C4-2B (cell line): ENCODE measurements at regions not wholly inside any gene's neighbourhood (a gene's known extent, or its start where the extent isn't known, plus 50 kb on each side); places are given as distances from the start of the nearest gene placed in this dataset.

Experiments
- ZFX ChIP-seq: fragments of 450-650 bp; IDR thresholded peaks from 2 replicates; pipeline ENCODE4 v1.6.1; 2017
- TF ChIP-seq, protein P1 (sequence below): fragments of 450-650 bp; conservative IDR thresholded peaks from 2 replicates; pipeline ENCODE4 v1.5.1; 2017; ENCODE audit warnings: mild to moderate bottlenecking

DNA sequence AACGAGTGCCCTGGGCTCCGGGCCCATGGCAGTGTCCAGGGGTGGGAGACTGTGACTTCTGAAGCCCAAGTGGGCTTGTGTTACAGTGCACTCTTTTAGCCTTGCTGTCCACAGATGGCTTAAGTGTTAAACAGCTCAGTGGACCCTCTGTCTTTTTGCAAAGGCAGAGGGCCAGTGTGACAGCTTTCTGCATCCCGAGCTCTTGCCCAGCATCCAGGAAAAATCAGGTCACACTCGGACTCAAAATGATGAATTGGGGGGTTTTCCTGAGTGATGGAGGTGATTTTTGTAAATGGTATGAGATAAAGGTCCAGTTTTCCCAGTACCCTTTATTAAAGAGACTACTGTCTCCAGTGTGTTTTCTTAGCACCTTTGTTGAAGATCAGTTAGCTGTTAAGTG, 321.3 kb upstream of the GRAMD2B start:
- TF ChIP-seq, protein P1, sequence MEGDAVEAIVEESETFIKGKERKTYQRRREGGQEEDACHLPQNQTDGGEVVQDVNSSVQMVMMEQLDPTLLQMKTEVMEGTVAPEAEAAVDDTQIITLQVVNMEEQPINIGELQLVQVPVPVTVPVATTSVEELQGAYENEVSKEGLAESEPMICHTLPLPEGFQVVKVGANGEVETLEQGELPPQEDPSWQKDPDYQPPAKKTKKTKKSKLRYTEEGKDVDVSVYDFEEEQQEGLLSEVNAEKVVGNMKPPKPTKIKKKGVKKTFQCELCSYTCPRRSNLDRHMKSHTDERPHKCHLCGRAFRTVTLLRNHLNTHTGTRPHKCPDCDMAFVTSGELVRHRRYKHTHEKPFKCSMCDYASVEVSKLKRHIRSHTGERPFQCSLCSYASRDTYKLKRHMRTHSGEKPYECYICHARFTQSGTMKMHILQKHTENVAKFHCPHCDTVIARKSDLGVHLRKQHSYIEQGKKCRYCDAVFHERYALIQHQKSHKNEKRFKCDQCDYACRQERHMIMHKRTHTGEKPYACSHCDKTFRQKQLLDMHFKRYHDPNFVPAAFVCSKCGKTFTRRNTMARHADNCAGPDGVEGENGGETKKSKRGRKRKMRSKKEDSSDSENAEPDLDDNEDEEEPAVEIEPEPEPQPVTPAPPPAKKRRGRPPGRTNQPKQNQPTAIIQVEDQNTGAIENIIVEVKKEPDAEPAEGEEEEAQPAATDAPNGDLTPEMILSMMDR: no peak
- TF ChIP-seq ZFX: no peak
